ENCODE measurements at regions not wholly inside any gene's neighbourhood (a gene's known extent, or its start where the extent isn't known, plus 50 kb on each side); places are given as distances from the start of the nearest gene placed in this dataset.
"Not testable (repeated sequence)": the region's sequence is repeated elsewhere in the genome, so short reads cannot be mapped to it uniquely, and the experiment has no call there.

DNA sequence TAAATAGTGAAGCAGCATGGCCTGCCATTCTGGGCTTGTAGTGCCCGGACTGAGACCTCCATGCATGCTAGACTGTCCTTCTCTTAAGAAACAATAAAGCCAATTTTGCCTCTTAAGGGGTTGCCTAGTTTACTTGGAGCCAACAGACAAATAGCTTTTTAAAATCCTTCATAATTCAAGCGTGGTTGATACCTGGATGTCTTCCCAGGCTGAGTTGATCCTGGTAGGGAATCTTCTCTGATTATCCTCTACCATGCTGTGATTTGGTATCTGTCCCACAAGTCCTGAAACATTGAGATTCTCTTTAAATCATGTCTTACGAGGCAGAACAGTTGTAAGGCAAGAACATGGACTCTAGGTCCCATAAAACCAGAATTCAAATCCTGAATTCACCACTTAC lies 359.6 kb upstream of the CCL2 start:
- DNase-seq (ENCODE audit: low read depth in 2 of 2) = no peak

DNA sequence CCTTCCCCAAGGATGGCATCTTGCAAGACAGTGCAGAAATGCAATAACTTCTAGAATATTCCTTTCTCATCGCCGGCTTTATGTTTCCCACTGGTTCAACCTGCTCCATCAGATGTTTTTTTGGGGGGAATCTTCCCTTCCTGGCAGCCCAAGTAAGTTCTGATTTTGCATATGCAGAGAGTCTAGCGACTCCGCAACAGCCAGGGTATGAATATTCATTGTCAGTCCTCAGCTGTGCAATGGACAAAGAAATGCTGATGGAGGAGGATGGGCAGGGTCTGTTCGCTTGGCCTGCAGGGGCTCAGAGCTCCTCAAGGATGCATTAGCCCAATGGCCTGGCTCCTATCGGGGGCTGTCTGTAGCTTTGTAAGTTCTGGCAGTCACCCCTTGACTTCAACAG lies 358.8 kb upstream of the CCL2 start:
- DNase-seq (ENCODE audit: low read depth in 2 of 2) = no peak

DNA sequence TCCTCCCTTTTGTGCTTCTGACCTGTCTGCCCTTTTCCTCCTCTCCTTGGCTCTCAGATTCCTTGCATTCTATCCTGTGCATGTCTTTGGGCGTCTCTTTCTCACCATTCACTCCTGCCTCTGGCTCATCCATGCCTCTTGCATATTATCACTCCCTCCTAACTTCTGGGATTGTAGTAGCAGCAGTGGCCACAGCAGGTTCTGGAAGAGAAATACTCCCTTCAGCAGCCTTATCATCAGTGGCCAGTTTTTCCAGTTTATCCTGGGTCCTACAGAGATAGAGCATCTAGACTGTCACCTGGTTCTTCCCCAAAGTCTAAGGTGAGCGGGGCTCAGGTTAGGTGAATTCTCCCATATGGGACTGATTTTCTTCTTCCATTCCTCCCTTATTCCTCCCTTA lies 354.0 kb upstream of the CCL2 start:
- no peak for DNase-seq (ENCODE audit: low read depth in 2 of 2)

DNA sequence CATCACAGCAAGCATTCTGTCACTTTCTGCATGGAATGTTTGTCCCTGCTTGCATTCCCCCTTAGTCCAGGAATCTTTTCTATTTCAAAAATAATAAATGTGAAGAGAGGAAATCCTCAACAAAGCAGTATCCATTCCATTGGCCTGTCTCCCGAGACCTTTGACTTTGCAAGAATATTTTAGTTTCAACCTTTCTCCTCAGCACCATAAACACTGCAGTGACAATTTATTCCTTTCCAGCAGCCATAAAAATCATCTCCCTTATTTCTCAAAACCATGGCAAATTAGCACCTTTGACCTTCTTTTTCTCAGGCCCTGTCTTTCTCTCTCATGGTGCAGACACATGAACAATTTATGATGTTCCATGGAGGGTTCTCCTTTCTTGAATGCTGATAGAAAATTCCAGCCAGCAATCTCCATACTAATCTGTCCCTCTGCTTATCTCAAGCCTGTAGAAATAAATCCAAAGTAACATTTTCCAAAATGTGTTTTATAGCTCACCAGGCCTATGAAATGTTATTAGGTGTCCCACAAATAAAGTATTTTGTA lies 352.1 kb upstream of the CCL2 start:
- no peak for DNase-seq (ENCODE audit: low read depth in 2 of 2)

DNA sequence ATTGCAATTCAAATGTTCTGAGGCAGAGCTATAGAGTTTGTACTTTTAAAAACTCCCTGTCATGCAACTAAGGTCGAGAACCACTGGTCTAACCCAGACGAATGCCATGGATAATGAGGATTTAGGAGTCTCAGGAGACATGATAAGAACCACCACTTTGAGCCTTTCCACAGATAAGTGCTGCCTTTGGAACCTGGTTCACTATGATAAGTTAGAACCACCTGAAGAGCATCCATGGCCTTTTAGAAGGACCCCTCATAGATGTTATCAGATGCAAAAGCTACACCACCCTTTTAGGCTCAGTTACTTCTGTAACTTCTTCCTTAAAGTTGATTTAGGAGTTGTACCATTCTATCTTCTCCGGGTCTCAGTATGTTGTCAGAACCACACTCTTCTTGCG lies 350.6 kb upstream of the CCL2 start:
- DNase-seq (ENCODE audit: low read depth in 2 of 2) = no peak

DNA sequence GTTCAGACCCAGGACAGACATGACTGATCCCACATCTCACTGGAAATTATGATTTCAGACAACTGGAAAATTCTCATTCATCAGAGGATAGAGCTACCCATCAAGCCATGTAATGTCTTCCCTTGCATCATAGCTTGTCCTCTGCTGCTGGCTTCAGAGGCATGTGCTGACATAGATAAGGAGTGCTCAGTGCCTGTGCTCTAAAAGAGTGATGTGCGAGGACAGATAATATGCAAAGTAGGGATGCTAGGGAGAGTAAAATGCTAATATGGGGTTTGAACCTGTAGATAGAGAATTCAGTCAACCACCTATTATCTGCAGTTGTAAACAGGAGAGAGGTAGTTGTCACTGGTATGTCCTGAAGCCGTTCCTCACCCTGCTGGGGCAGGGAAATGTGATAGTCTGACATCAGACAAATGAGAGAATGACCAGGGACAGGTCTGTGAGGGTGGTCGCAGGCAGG lies 349.7 kb upstream of the CCL2 start:
- DNase-seq (ENCODE audit: low read depth in 2 of 2) = no peak

DNA sequence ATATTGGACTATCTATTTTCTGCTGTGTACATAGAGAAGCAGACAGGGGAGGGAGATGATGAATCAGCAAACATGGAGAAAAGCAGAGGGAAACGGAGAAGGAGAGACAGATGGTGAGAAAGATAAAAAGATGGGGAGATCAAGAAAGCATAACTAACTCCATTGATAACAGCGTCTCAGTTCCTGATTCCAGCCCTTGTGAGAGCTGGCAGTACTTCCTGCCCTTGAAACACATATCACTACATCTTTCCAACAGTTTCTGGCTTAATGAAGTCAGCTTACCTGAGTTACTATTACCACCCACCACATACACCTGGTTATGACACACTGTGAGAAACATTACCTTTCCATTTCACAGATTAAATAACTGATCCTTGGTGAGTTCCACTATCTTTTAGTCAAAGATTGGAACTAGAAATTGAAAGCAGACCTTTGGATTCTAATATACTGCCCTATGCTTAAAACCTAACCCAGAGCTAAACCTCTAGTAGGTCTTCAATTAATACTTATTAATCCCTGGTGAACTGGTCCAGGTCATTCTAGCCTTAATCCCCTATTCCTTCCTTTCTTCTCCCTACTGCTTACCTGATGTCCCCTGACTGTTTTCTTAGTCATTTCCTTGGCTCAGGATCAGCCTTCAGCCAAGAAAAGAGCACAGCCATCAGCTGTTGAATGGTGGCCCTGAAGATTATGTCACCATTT lies 346.6 kb upstream of the CCL2 start:
- DNase-seq (ENCODE audit: low read depth in 2 of 2) = no peak

DNA sequence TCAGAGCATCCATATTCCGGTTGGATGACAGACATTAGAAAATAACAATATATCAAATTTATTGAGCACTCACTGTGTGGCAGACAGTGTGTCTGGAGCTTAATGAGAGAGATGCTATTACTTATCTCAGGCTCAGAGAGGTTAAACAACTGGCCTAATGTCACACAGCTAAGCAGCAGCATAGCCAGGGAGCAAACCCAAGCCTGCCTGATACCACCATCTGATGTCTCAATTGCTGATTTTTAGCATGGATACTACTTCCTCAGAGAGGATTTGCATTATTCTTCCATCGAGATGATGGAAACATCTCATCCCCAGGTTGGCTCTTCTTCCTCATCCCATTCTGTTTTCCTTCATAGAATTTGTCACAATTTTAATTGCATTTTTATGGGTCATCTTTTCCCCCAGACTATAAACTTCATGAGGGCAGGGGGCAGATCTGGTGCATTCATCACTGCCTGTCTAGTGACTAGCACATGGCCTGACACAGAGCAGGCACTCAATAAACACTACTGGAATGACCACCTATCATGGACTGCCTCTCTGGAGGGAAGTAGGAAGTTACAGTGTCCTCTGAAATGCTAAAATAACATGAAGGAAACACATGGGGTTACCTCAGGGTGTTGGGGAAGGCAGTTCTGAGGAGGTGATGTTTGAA lies 344.8 kb upstream of the CCL2 start:
- DNase-seq (ENCODE audit: low read depth in 2 of 2) = no peak

DNA sequence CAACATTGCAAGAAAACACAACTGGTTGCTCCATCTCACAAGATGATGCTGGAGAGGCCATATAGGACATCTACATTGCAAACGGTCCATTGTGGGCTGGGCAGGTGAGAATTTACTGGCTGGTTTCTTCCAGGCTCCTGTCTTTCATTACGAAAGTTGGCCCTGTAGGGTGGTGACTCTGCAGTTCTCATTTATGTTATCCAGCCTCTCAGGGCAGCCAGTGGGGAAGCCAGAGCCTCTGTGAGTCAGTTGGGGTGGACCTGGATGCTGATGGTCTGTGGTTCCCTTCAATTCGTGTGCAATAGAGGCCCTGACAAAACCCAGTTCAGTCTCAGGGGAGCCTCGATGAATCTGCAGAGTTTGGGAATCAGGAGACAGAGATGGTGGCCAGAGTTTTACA lies 341.0 kb upstream of the CCL2 start:
- no peak for DNase-seq (ENCODE audit: low read depth in 2 of 2)

DNA sequence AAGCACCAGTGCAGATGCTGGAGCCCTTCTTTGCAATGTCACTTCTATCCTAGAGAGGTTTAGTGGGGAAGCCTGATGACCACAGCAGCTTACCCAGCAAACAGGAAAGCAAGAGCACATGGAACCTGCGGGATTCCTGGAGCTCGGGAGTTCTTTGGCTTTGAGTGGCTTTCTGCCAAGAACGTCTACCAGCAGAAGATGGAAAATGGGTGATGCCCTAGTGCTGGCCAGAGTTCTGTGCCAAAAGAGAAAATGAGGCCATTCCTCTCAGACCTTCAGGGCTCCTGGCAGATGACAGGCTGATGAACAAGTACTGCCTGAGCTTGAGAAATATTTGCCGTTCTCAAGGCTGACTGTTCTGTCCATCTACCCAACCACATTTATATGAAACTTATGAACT lies 332.1 kb upstream of the CCL2 start:
- DNase-seq (ENCODE audit: low read depth in 2 of 2) = no peak

DNA sequence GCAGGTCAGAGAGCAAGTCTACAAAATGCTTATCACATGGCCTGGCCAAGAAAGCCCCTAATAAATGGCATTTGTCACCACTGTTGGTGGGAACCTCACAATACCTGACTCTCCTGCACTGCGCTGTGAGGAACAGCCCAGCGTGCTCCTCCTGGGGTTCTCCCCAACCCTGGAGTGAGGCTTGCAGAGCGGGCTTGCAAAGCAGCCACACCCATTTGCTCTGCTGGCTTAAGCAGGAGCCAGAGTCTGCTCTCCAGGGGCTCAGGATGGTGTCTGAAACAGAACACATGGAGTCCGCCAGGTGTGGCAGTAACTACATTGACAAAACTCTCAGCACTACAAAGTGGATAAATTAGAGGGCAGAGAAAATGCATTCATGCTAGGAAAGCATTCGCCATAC lies 331.0 kb upstream of the CCL2 start:
- DNase-seq (ENCODE audit: low read depth in 2 of 2) = no peak

DNA sequence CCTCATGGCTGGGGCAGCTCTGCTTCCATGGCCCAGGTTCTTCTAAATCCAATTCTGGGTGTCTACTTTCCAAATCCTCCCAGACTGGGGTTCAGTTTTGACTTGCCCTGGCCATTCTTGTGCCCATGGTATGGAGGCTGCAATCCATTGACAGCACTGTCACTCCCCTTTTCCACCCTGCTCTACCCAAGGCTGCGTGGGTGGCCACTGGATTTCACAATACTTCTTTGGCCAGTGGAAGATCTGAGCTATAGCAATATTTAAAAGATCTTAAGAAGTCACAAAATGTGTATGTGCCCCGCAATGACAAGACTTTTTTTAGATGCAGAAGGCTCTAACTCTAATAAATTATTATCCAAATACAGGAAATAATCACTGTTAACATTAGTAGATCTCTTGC lies 329.4 kb upstream of the CCL2 start:
- no peak for DNase-seq (ENCODE audit: low read depth in 2 of 2)

DNA sequence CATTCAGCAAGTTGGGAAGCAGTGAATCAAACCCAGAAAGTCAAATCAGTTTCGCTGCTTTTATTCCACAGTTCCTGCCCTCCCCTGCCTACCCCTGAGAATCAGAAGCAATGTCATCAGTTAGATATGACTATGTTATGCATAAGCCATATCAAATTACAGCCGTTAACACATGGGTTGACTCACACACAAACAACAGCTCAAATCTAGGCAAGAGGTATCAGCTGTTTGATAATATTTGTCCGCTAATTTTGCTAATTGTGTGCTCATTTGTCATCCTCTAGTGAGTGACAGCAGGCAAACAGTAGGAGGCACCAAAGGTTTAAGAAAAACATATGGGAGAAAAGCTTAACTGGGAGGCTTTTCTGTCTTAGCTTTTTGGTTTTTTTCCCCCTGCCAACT lies 327.4 kb upstream of the CCL2 start:
- DNase-seq (ENCODE audit: low read depth in 2 of 2) = no peak

DNA sequence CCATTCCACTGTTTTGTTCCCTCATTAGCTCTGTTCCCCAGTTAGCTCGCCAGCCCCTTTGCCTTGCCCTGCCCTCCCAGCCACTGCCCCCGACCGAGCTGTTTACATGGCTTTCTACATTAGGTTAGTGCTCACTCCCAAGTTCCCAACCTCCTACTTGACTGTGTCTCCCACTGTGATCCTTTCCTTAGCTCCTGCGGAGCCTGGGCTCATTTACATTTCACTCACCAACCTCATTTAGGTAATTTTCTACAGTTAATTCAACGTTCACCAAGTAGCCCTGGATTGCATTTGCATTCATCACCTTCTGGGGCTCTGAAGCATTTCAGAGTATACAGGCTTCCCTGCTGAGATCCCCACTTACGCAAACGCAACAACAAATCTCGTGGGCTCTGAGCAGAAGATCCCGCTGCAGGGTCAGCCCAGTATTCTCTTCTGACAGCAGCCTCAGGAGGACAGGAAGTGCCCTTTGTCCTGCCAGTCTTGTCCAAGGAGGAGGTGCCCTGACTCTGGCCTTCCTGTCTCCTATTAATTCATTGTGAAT lies 325.8 kb upstream of the CCL2 start:
- DNase-seq (ENCODE audit: low read depth in 2 of 2) = no peak

DNA sequence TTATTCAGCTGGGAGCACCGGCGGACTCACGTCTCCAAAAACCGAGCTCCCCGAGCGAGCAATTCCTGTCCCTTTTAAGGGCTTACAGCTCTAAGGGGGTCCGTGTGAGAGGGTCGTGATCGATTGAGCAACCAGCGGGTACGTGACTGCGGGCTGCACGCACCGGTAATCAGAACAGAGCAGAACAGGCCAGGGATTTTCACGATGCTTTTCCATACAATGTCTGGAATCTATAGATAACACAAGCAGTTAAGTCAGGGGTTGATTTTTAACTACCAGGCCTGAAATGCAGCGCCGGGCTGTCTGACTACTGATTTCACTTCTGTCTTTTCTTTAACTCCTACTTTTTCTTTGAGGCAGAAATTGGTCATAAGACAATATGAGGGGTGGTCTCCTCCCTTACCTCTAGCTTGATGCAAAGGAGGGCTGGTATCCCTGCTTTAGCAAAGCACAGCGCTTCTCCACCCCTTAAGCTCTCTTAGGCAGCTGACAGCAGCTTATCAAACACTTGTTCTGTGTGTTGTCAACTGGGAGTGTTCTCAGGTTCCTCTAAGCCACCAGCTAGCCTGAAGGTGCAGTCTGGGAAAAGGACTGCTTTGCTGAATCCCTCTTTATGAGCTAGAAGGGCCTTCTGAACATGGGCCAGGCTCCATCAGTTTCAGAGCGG lies 323.8 kb upstream of the CCL2 start:
- DNase-seq (ENCODE audit: low read depth in 2 of 2) = not testable (repeated sequence)

DNA sequence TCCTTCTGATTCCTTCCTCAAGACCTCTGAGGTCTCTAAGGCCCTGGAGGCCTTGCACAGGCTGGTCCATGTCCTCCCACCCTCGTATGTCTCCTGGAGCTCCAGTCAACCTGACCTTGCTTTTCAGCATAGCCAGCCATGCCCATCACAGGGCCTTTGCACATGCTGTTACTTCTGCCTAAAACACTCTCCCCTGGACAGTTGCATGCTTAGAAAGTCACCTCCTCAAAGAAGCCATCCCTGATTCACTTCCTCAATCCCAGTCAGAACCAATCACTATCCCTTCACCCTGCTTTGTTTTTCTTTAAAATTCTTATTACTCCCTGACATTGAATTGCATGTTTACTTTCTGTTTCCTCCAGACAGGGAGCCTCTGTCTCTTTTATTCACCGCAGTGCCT lies 322.1 kb upstream of the CCL2 start:
- no peak for DNase-seq (ENCODE audit: low read depth in 2 of 2)

DNA sequence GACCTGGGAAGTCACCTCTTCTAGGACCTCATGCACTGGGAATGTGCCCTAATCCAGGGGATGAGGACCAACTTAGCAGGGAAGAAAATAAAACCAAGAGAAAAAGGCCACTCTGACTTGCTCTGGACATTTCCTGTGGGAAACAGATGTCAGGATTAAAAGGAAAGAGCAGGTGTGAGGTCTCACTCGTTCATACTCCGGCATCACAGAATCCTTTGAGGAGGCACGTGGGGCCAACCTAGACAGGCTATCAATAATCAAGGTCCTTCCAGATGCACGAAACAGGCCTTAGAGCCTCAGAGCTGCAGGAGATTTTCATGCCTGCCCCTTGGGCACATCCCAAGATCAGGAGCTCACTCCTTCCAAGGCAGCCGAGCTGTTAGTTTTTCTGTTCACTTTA lies 321.5 kb upstream of the CCL2 start:
- no peak for DNase-seq (ENCODE audit: low read depth in 2 of 2)

DNA sequence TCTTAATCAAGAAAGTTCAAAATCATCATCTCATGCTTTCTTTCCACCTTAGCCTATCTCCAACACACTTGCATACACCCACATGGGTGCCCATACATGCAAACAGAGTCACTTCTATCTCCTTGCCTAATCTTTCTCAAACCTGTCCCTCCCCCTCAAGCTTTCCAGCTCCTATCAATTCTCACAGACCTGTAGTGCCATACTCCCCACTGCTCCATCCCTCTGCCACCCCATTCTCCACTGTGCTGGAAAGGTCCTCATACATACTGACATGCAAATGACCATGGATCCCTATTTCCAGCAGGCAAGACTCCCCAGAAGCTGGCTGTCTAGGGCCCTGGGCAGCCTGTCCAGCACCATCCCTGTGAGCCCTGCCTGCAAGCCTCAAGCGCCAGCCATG lies 320.4 kb upstream of the CCL2 start:
- DNase-seq (ENCODE audit: low read depth in 2 of 2) = no peak

DNA sequence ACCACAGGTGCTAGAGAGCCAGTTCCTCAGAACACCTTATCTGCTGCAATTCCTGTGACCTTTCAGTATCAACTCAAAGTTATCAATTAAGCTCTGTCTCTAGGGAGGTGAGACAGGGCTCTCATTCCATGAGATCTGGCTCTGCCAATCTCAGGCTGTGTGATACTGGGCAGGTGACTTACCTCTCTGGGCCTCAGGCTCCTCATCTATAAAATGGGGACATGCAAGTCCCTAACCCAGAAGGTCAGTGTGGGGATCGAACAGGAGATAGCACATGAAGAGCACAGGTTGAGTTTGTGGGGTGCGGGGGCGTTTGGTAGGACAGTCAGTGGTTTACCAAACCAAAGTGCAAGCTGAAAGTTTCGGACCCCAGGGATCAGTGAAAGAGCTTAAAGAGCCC lies 319.3 kb upstream of the CCL2 start:
- DNase-seq (ENCODE audit: low read depth in 2 of 2) = no peak

DNA sequence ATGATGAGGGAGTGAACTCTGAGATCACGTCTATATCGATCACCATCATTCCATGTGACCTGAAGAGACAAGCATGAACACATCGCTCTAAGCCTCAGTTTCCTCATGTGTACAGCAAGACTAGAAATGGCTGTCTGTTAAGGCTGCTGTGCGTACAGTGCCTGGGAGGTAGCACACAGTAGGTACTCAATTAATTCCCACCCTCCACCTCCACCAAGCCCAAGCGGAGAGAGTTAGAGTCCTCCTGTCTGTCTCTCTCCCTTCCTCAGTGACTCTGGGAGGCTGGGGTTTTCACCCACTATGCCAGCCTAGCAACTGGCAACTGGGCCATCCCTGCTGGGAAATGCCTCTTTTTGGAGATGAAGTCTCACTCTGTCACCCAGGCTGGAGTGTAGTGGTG lies 318.3 kb upstream of the CCL2 start:
- no peak for DNase-seq (ENCODE audit: low read depth in 2 of 2)

DNA sequence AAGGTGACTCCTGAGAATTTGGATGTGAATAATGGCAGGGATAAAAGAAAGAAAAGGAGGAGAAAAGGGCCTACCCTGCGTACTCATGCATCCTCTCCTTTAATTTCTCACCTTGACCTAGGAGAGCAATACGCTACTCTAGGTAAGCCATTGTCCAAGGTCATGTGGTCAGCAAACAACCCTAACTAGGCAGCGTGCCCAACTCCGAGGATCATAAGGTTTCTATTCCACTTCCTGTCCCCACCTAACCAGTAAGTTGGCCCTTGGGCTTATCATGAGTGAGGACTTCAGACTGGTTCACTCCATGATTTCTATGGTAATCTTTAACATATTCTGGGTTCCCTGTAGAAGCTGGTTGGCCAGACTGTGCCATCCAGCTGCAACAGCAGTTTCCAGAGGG lies 315.1 kb upstream of the CCL2 start:
- no peak for DNase-seq (ENCODE audit: low read depth in 2 of 2)

DNA sequence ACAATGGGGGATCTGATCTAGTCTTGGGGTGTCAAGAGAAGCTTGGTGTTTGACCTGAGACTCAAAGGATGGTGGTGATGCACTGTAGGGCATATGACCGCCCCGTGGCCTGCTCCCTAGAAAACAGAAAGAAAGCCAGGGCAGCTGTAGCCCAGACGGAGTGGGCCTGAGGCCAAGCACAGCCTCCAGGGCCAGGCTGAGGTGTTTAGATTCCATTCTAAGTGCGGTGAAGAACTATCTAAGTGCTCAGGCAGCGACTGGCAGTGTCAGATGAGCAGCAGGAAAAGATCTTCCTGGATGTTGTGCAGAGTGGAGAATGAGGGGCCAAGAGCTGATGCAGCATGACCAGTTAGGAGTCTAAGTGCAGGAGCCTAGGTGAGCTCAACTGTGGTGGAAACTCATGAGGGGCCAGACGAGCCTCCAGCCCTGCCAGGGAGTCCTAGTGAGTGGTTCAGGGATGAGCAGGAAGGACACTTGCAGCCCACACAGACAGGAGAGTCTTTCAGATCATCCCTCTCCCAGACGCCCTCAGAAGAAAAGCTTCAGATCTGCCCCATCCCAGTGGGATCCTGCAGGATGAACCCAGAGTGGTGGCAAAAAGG lies 314.2 kb upstream of the CCL2 start:
- no peak for DNase-seq (ENCODE audit: low read depth in 2 of 2)

Data from stimulated activated CD8-positive, alpha-beta memory T cell treated with anti-CD3 and anti-CD28 coated beads, Interleukin-2, amount 100 ng/mL, for 1 hour (primary cell).